H1 (cell line): ENCODE measurements at regions not wholly inside any gene's neighbourhood (a gene's known extent, or its start where the extent isn't known, plus 50 kb on each side); places are given as distances from the start of the nearest gene placed in this dataset.

ENCODE experiments used
- CTCF ChIA-PET: fragments of 300-600 bp; sonication (Branson Sonifier 250); formaldehyde crosslinking; loops from one replicate; lab custom pipeline; 2021; ENCODE audit not compliant: partially characterized antibody; lab: Charles Lee
- POLR2A ChIA-PET: fragments of 300-600 bp; sonication (Branson Sonifier 250); formaldehyde crosslinking; loops from one replicate; lab custom pipeline; 2021; ENCODE audit warnings: inconsistent platforms; ENCODE audit not compliant: partially characterized antibody; lab: Charles Lee
- DNase-seq, 2 experiments: peaks; one replicate each; pipeline versions ENCODE4 v3.0.0 to v3.0.0-alpha.2; 2010 to 2022; ENCODE audit warnings: low spot score in 2 of 2, low read depth in 1 of 2, mixed read lengths in 1 of 2
- FAIRE-seq: peaks from 2 replicates; lab custom pipeline; 2011; peaks lifted over from hg19 to GRCh38; lab: Jason Lieb, UNC
- H2AFZ ChIP-seq: 2 replicates; pipeline ENCODE4 v1.8.1; 2012; ENCODE audit warnings: low read length, inconsistent platforms
- H2AK5ac ChIP-seq: 2 replicates; pipeline ENCODE4 v1.6.1; 2013; ENCODE audit warnings: low read depth, low read length
- H2BK120ac ChIP-seq: replicated peaks from 2 replicates; pipeline ENCODE3; 2013; ENCODE audit warnings: low read depth, low read length, inconsistent platforms
- H2BK12ac ChIP-seq: 2 replicates; pipeline ENCODE4 v1.6.1; 2013; ENCODE audit warnings: low read depth, low read length
- H2BK15ac ChIP-seq: 2 replicates; pipeline ENCODE4 v1.6.1; 2013; ENCODE audit warnings: low read length
- H2BK20ac ChIP-seq: 2 replicates; pipeline ENCODE4 v1.6.1; 2013; ENCODE audit warnings: low read length
- H2BK5ac ChIP-seq: 2 replicates; pipeline ENCODE4 v1.6.1; 2013; ENCODE audit warnings: low read depth, low read length
- H3K14ac ChIP-seq: 2 replicates; pipeline ENCODE4 v1.6.1; 2013; ENCODE audit warnings: inconsistent platforms; ENCODE audit not compliant: insufficient read length
- H3K18ac ChIP-seq: 2 replicates; pipeline ENCODE4 v1.6.1; 2013; ENCODE audit warnings: low read length; ENCODE audit errors: extremely low read depth
- H3K23ac ChIP-seq: 2 replicates; pipeline ENCODE4 v1.6.1; 2013; ENCODE audit warnings: inconsistent platforms; ENCODE audit not compliant: insufficient read length
- H3K23me2 ChIP-seq: 2 replicates; pipeline ENCODE4 v1.6.1; 2013; ENCODE audit warnings: low read depth, low read length
- H3K27ac ChIP-seq: 2 replicates; pipeline ENCODE4 v1.6.1; 2011; ENCODE audit warnings: low read depth, low read length, inconsistent platforms
- H3K27me3 ChIP-seq, 4 experiments: replicated peaks in 1 of 4; 1 replicate in 1 of 4; 2 replicates in 3 of 4; pipeline versions ENCODE4 v1.6.1 to v1.8.1; 2011 to 2013; ENCODE audit warnings: low read length in 3 of 4, mild to moderate bottlenecking in 3 of 4, inconsistent platforms in 2 of 4, mixed read lengths in 2 of 4, moderate library complexity in 1 of 4; ENCODE audit not compliant: control insufficient read depth in 3 of 4, insufficient read depth in 3 of 4; ENCODE audit errors: extremely low read depth in 1 of 4
- H3K36me3 ChIP-seq, 4 experiments: 2 replicates each; pipeline versions ENCODE4 v1.6.1 to v1.8.1; 2011 to 2013; ENCODE audit warnings: mild to moderate bottlenecking in 4 of 4, low read length in 3 of 4, moderate library complexity in 2 of 4, control low read depth in 1 of 4, inconsistent platforms in 1 of 4; ENCODE audit not compliant: insufficient read depth in 4 of 4, control insufficient read depth in 2 of 4
- H3K4ac ChIP-seq: replicated peaks from 2 replicates; pipeline ENCODE3; 2013; ENCODE audit warnings: low read length, low read depth, mixed read lengths, inconsistent platforms; ENCODE audit not compliant: insufficient read length
- H3K4me1 ChIP-seq, 4 experiments: replicated peaks in 1 of 4; 1 replicate in 1 of 4; 2 replicates in 3 of 4; pipeline versions ENCODE4 v1.6.1 to v1.8.1; 2011 to 2013; ENCODE audit warnings: low read length in 3 of 4, inconsistent platforms in 2 of 4, mixed read lengths in 1 of 4; ENCODE audit not compliant: insufficient read depth in 4 of 4, control insufficient read depth in 3 of 4
- H3K4me2 ChIP-seq, 2 experiments: 2 replicates each; pipeline versions ENCODE4 v1.6.1 to v1.8.1; 2011 to 2013; ENCODE audit warnings: low read depth in 2 of 2, low read length in 2 of 2, control low read depth in 1 of 2, inconsistent platforms in 1 of 2, mild to moderate bottlenecking in 1 of 2; ENCODE audit not compliant: insufficient read depth in 1 of 2
- H3K4me3 ChIP-seq, 4 experiments: fragments of 200-600, 300-600 bp in 1 of 4; sonication (generic), shearing (Covaris generic), sonication (Bioruptor Twin) in 1 of 4; 2 replicates each; pipeline versions ENCODE4 v1.5.1 to v1.8.1; 2011 to 2016; ENCODE audit warnings: low read length in 4 of 4, low read depth in 3 of 4, control low read depth in 2 of 4, inconsistent platforms in 2 of 4, mild to moderate bottlenecking in 2 of 4, mixed read lengths in 1 of 4, moderate library complexity in 1 of 4; ENCODE audit not compliant: insufficient read depth in 2 of 4; ENCODE audit errors: extremely low read depth in 1 of 4
- H3K56ac ChIP-seq: replicated peaks from 2 replicates; pipeline ENCODE3; 2013; ENCODE audit warnings: low read depth, mild to moderate bottlenecking, mixed read lengths, low read length, inconsistent platforms; ENCODE audit not compliant: insufficient read length
- H3K79me1 ChIP-seq: 2 replicates; pipeline ENCODE4 v1.6.1; 2013; ENCODE audit warnings: low read depth, low read length, control low read depth
- H3K79me2 ChIP-seq, 2 experiments: 2 replicates each; pipeline versions ENCODE4 v1.6.1 to v1.8.1; 2012 to 2013; ENCODE audit warnings: low read length in 2 of 2, mild to moderate bottlenecking in 2 of 2, inconsistent platforms in 1 of 2; ENCODE audit not compliant: insufficient read depth in 2 of 2, control insufficient read depth in 1 of 2
- H3K9ac ChIP-seq, 4 experiments: replicated peaks in 1 of 4; 1 replicate in 1 of 4; 2 replicates in 3 of 4; pipeline versions ENCODE4 v1.6.1 to v1.8.1; 2011 to 2013; ENCODE audit warnings: low read depth in 3 of 4, low read length in 3 of 4, control low read depth in 2 of 4, mild to moderate bottlenecking in 2 of 4, moderate library complexity in 2 of 4, inconsistent platforms in 1 of 4; ENCODE audit errors: extremely low read depth in 1 of 4
- H3K9me3 ChIP-seq, 2 experiments: 2 replicates each; pipeline versions ENCODE4 v1.6.1 to v1.8.1; 2012 to 2013; ENCODE audit warnings: mild to moderate bottlenecking in 2 of 2, moderate library complexity in 2 of 2, control low read depth in 1 of 2, inconsistent platforms in 1 of 2, low read depth in 1 of 2, low read length in 1 of 2, mixed read lengths in 1 of 2; ENCODE audit not compliant: insufficient read depth in 2 of 2
- H4K20me1 ChIP-seq, 2 experiments: replicated peaks in 1 of 2; 2 replicates each; pipeline versions ENCODE3 to v1.8.1; 2011 to 2013; ENCODE audit warnings: inconsistent platforms in 2 of 2, low read length in 2 of 2, mild to moderate bottlenecking in 1 of 2; ENCODE audit not compliant: insufficient read depth in 2 of 2, control insufficient read depth in 1 of 2
- H4K5ac ChIP-seq: 2 replicates; pipeline ENCODE4 v1.6.1; 2013; ENCODE audit warnings: low read length, low read depth, mixed read lengths, inconsistent platforms; ENCODE audit not compliant: insufficient read length
- H4K8ac ChIP-seq: 2 replicates; pipeline ENCODE4 v1.8.0; 2013; ENCODE audit warnings: mild to moderate bottlenecking, moderate library complexity, low read length, inconsistent platforms; ENCODE audit not compliant: insufficient read depth; ENCODE audit errors: extremely low read depth
- H4K91ac ChIP-seq: replicated peaks from 2 replicates; pipeline ENCODE3; 2013; ENCODE audit warnings: low read length, mixed read lengths, inconsistent platforms; ENCODE audit not compliant: insufficient read length
- CBX5 ChIP-seq: fragments of 300-800, 300-1000 bp; sonication (generic); IDR thresholded peaks from 2 replicates; pipeline ENCODE4 v1.7.1; 2016; ENCODE audit warnings: antibody characterized with exemption, low read length, low read depth
- JUND ChIP-seq: IDR thresholded peaks from 2 replicates; pipeline ENCODE4 v1.6.1; 2011; ENCODE audit warnings: mild to moderate bottlenecking, improper control_type of control experiment, low read length
- MAFK ChIP-seq: IDR thresholded peaks from 2 replicates; pipeline ENCODE4 v1.6.1; 2012; ENCODE audit warnings: low read depth, mild to moderate bottlenecking, improper control_type of control experiment, low read length
- MAX ChIP-seq: IDR thresholded peaks from 2 replicates; pipeline ENCODE4 v1.6.1; 2012; ENCODE audit warnings: inconsistent platforms
- NRF1 ChIP-seq: IDR thresholded peaks from 2 replicates; pipeline ENCODE4 v1.6.1; 2011; ENCODE audit warnings: mild to moderate bottlenecking, low read depth, low read length, improper control_type of control experiment
- RXRA ChIP-seq: IDR thresholded peaks from 2 replicates; pipeline ENCODE4 v1.6.1; 2011; ENCODE audit warnings: low read depth, mild to moderate bottlenecking, low read length, moderate library complexity; ENCODE audit not compliant: insufficient read depth
- SP4 ChIP-seq: IDR thresholded peaks from 2 replicates; pipeline ENCODE4 v1.6.1; 2012; ENCODE audit warnings: low read length, inconsistent platforms
- TCF12 ChIP-seq: IDR thresholded peaks from 2 replicates; pipeline ENCODE4 v1.6.1; 2011; ENCODE audit warnings: low read depth, mild to moderate bottlenecking, low read length
- WGBS, 2 experiments: shearing (Covaris generic) in 1 of 2; methylation state at CpG; one replicate each; pipeline versions ENCODE4 v1.1.6 to v1.1.7; 2013 to 2015; ENCODE audit warnings: low lambda C conversion rate in 2 of 2, mixed read lengths in 2 of 2, inconsistent platforms in 1 of 2, low coverage in 1 of 2, missing lambda C conversion rate in 1 of 2; ENCODE audit not compliant: insufficient replicate concordance in 2 of 2, insufficient coverage in 1 of 2, insufficient read length in 1 of 2; ENCODE audit errors: extremely low coverage in 1 of 2, missing lambda C conversion rate in 1 of 2; 5-methylcytosine and 5-hydroxymethylcytosine counted together

DNA sequence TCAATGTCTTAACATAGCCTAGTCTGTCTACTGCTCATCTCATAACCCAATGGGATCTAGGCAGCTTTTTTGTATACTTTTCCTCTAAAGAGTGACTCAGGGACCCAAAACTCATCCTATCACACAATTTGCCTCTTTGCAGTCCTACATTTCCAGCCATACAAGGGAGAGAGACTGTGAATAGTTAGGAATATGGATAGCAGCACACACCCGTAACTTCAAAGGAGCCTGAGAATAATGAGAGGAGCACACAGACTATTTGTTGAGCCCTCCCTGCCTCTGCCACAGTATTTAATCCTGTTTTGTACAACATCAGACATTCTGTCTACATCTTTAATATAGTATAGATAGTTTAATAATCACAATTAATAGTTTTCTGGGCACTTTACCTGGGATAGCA lies 83.2 kb downstream of the AREG start:
- no peak overlapping the region for H3K4ac ChIP-seq
- POLR2A ChIA-PET, result no interaction called here
- H2BK15ac ChIP-seq, result no peak overlapping the region
- no peak overlapping the region for H2AK5ac ChIP-seq
- no peak overlapping the region for H3K4me3 ChIP-seq
- H4K91ac ChIP-seq, result no peak overlapping the region
- no peak overlapping the region for H3K56ac ChIP-seq
- no peak overlapping the region for H3K18ac ChIP-seq
- no peak overlapping the region for H3K4me2 ChIP-seq
- H2BK120ac ChIP-seq, result no peak overlapping the region
- no peak overlapping the region for H3K23ac ChIP-seq
- no peaks in the 10 kb centered on the region for H3K4me1 ChIP-seq
- no peak overlapping the region for H3K9ac ChIP-seq
- no peak overlapping the region for H2AFZ ChIP-seq
- H3K9me3 ChIP-seq, result no peaks in the 10 kb centered on the region
- 92% methylated on average over 1 of the region's 1 CpG; no CpG with 5 or more reads in 1 of the 2 experiments for WGBS, 2 experiments
- H3K79me1 ChIP-seq, result no peaks in the 10 kb centered on the region
- no peaks in the 10 kb centered on the region for H3K79me2 ChIP-seq
- TF ChIP-seq JUND (no peak), MAX (no peak), TCF12 (no peak), NRF1 (no peak), RXRA (no peak), SP4 (no peak), MAFK (no peak), CBX5 (no peak)
- TF ChIP-seq, all 59 proteins: peak for 0
- H3K27ac ChIP-seq, result no peak overlapping the region
- H4K20me1 ChIP-seq, result no peaks in the 10 kb centered on the region
- no peaks in the 10 kb centered on the region for H3K36me3 ChIP-seq
- no peak overlapping the region for H4K5ac ChIP-seq
- no peaks in the 10 kb centered on the region for H3K23me2 ChIP-seq
- peaks cover 0 to 1% (median 0%) of the 10 kb centered on the region in 4 experiments; a peak in 1 of 7 replicates for H3K27me3 ChIP-seq
- H2BK20ac ChIP-seq, result no peak overlapping the region
- no peak overlapping the region for H4K8ac ChIP-seq
- DNase-seq, result no peak
- no peak for FAIRE-seq
- no peak overlapping the region for H3K14ac ChIP-seq
- H2BK12ac ChIP-seq, result no peak overlapping the region
- H2BK5ac ChIP-seq, result no peak overlapping the region
- CTCF ChIA-PET, result interaction anchor here (0.9 to 1.8 kb wide), 6 partner anchors 11 to 157 kb away, joined by 3 to 6 read pairs (median 5); no protein-coding TSS in a partner anchor
